ENCODE measurements at regions not wholly inside any gene's neighbourhood (a gene's known extent, or its start where the extent isn't known, plus 50 kb on each side); places are given as distances from the start of the nearest gene placed in this dataset.

DNA sequence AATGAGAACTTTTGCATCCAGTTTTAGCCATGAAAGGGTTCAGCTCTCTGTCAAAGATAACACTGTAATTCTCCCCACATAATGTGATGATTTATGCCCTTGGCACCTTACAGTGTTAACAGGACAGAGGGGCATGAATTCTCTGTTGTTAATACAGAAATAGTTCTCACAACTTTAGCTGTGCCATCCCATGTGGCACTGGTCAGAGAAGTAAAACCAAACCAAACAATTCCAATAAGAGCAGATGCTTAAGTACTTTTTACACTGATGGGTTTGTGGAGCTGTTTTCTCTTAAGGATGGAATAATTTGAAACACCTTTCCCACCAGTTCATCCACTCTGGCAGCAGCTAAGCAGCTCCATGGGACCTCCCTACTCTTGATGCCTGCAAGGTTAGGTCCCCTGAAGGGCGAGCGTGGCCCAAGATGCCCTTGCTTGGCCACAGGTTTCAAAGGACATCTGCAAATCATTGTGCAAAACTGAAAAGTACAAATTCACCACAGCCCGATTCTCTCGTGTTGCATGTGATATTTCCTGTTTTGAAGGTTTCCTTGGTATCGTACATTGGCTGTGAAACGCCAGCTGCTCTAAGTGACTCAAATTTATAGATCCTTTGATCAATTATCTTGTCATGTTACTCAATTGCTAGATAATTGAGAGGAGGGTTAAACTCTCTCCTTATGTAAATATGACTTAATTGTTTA lies 82.5 kb upstream of the CREB5 start:
- TF ChIP-seq, protein P1, sequence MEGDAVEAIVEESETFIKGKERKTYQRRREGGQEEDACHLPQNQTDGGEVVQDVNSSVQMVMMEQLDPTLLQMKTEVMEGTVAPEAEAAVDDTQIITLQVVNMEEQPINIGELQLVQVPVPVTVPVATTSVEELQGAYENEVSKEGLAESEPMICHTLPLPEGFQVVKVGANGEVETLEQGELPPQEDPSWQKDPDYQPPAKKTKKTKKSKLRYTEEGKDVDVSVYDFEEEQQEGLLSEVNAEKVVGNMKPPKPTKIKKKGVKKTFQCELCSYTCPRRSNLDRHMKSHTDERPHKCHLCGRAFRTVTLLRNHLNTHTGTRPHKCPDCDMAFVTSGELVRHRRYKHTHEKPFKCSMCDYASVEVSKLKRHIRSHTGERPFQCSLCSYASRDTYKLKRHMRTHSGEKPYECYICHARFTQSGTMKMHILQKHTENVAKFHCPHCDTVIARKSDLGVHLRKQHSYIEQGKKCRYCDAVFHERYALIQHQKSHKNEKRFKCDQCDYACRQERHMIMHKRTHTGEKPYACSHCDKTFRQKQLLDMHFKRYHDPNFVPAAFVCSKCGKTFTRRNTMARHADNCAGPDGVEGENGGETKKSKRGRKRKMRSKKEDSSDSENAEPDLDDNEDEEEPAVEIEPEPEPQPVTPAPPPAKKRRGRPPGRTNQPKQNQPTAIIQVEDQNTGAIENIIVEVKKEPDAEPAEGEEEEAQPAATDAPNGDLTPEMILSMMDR (IDR thresholded peaks at IDR 0.05) = no peak
- TF ChIP-seq POLR2A (IDR thresholded peaks at IDR 0.05) = no peak
